A673 (cell line): ENCODE measurements at regions not wholly inside any gene's neighbourhood (a gene's known extent, or its start where the extent isn't known, plus 50 kb on each side); places are given as distances from the start of the nearest gene placed in this dataset.
"Not testable (repeated sequence)": the region's sequence is repeated elsewhere in the genome, so short reads cannot be mapped to it uniquely, and the experiment has no call there.

Source experiments
- EZH2 ChIP-seq: fragments of 200-600 bp; sonication (generic); IDR thresholded peaks from 2 replicates; pipeline ENCODE4 v1.6.1; 2017; ENCODE audit warnings: borderline replicate concordance, low read depth, mild to moderate bottlenecking, mixed read lengths, antibody characterized with exemption, low read length; ENCODE audit not compliant: poor library complexity, severe bottlenecking
- TF ChIP-seq, protein P1 (sequence below): fragments of 300-800, 200-600 bp; sonication (generic); conservative IDR thresholded peaks from 2 replicates; pipeline ENCODE4 v1.5.1; 2017; ENCODE audit warnings: low read depth, mild to moderate bottlenecking, antibody characterized with exemption, low read length, moderate library complexity, mixed read lengths

GRCh38 chr10:16223618-16224017, 213.2 kb upstream of the PTER start:
- TF ChIP-seq, protein P1, sequence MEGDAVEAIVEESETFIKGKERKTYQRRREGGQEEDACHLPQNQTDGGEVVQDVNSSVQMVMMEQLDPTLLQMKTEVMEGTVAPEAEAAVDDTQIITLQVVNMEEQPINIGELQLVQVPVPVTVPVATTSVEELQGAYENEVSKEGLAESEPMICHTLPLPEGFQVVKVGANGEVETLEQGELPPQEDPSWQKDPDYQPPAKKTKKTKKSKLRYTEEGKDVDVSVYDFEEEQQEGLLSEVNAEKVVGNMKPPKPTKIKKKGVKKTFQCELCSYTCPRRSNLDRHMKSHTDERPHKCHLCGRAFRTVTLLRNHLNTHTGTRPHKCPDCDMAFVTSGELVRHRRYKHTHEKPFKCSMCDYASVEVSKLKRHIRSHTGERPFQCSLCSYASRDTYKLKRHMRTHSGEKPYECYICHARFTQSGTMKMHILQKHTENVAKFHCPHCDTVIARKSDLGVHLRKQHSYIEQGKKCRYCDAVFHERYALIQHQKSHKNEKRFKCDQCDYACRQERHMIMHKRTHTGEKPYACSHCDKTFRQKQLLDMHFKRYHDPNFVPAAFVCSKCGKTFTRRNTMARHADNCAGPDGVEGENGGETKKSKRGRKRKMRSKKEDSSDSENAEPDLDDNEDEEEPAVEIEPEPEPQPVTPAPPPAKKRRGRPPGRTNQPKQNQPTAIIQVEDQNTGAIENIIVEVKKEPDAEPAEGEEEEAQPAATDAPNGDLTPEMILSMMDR, result not testable (repeated sequence)
- TF ChIP-seq EZH2, result not testable (repeated sequence)
